Muscle layer of colon (tissue), 2 donors: ENCODE measurements at regions not wholly inside any gene's neighbourhood (a gene's known extent, or its start where the extent isn't known, plus 50 kb on each side); places are given as distances from the start of the nearest gene placed in this dataset.
"Not testable (repeated sequence)": the region's sequence is repeated elsewhere in the genome, so short reads cannot be mapped to it uniquely, and the experiment has no call there.

Source experiments
- H3K27ac ChIP-seq: one replicate; pipeline ENCODE4 v1.7.0; 2013; ENCODE audit warnings: low read depth, mild to moderate bottlenecking, low read length, moderate library complexity
- H3K27me3 ChIP-seq, 2 donors: one replicate each; pipeline ENCODE4 v1.7.0; 2013; ENCODE audit warnings: low read length in 2 of 2, mild to moderate bottlenecking in 2 of 2; ENCODE audit not compliant: insufficient read depth in 2 of 2, control insufficient read depth in 1 of 2
- H3K36me3 ChIP-seq: one replicate; pipeline ENCODE4 v1.7.0; 2013; ENCODE audit warnings: mild to moderate bottlenecking, low read length; ENCODE audit not compliant: insufficient read depth
- H3K4me1 ChIP-seq: one replicate; pipeline ENCODE4 v1.7.0; 2013; ENCODE audit warnings: mild to moderate bottlenecking, low read length; ENCODE audit not compliant: insufficient read depth
- H3K4me3 ChIP-seq, 2 donors: one replicate each; pipeline ENCODE4 v1.7.0; 2013; ENCODE audit warnings: low read length in 2 of 2, low read depth in 1 of 2, mild to moderate bottlenecking in 1 of 2, moderate library complexity in 1 of 2
- H3K9ac ChIP-seq: one replicate; pipeline ENCODE4 v1.7.0; 2013; ENCODE audit warnings: low read length
- H3K9me3 ChIP-seq: one replicate; pipeline ENCODE4 v1.7.0; 2013; ENCODE audit warnings: mild to moderate bottlenecking, low read length
- donor health status: abdominal sarcoma.
- donor health status: Adenocarcinoma of cecum.

- Histone ChIP-seq H3K9ac (no peak overlapping the region), H3K9me3 (no peaks in the 10 kb centered on the region), H3K4me1 (peaks cover 5% of the 10 kb centered on the region), H3K36me3 (no peaks in the 10 kb centered on the region), H3K27ac (no peak overlapping the region), H3K4me3 (no peak overlapping the region), H3K27me3 (no peaks in the 10 kb centered on the region)
Observed at GRCh38 chr21:19537116-19537515, 1133.5 kb upstream of the TMPRSS15 start.

- no peaks in the 10 kb centered on the region for H3K9me3 ChIP-seq
- H3K4me3 ChIP-seq, result no peak overlapping the region
- H3K27me3 ChIP-seq, result no peaks in the 10 kb centered on the region
- peaks cover 5% of the 10 kb centered on the region for H3K4me1 ChIP-seq
- H3K36me3 ChIP-seq, result no peaks in the 10 kb centered on the region
- H3K27ac ChIP-seq, result no peak overlapping the region
- H3K9ac ChIP-seq, result no peak overlapping the region
Observed at GRCh38 chr21:19540287-19540686, 1136.7 kb upstream of the TMPRSS15 start.

- Histone ChIP-seq H3K36me3 (no peaks in the 10 kb centered on the region), H3K27ac (no peak overlapping the region)
Observed at GRCh38 chr21:19541602-19542001, 1138.0 kb upstream of the TMPRSS15 start.

GRCh38 chr21:19544493-19544892, 1140.9 kb upstream of the TMPRSS15 start:
- H3K4me1 ChIP-seq, H3K4me3 ChIP-seq, H3K27me3 ChIP-seq, H3K9me3 ChIP-seq, H3K36me3 ChIP-seq, H3K27ac ChIP-seq, H3K9ac ChIP-seq: not testable (repeated sequence)

More at GRCh38 chr21:19541602-19542001, 1138.0 kb upstream of the TMPRSS15 start:
- Histone ChIP-seq H3K9ac (no peak overlapping the region), H3K9me3 (no peaks in the 10 kb centered on the region), H3K27me3 (no peaks in the 10 kb centered on the region), H3K4me3 (no peak overlapping the region), H3K4me1 (peaks cover 5% of the 10 kb centered on the region)

- H3K4me1 ChIP-seq, result no peaks in the 10 kb centered on the region
- no peaks in the 10 kb centered on the region for H3K27me3 ChIP-seq
- H3K27ac ChIP-seq, result no peak overlapping the region
- no peak overlapping the region for H3K9ac ChIP-seq
- no peak overlapping the region for H3K4me3 ChIP-seq
- H3K9me3 ChIP-seq, result no peaks in the 10 kb centered on the region
- H3K36me3 ChIP-seq, result no peaks in the 10 kb centered on the region
Observed at GRCh38 chr21:19547951-19548840, 1144.6 kb upstream of the TMPRSS15 start.

- Histone ChIP-seq H3K27me3 (no peaks in the 10 kb centered on the region), H3K36me3 (no peaks in the 10 kb centered on the region), H3K9ac (no peak overlapping the region), H3K9me3 (no peaks in the 10 kb centered on the region), H3K27ac (no peak overlapping the region), H3K4me1 (no peaks in the 10 kb centered on the region), H3K4me3 (no peak overlapping the region)
Observed at GRCh38 chr21:19553919-19554615, 1150.5 kb upstream of the TMPRSS15 start.

GRCh38 chr21:19557046-19557445, 1153.5 kb upstream of the TMPRSS15 start:
- Histone ChIP-seq H3K9me3 (no peaks in the 10 kb centered on the region), H3K27ac (no peak overlapping the region), H3K27me3 (no peaks in the 10 kb centered on the region), H3K36me3 (no peaks in the 10 kb centered on the region), H3K4me3 (no peak overlapping the region), H3K9ac (no peak overlapping the region), H3K4me1 (no peaks in the 10 kb centered on the region)

- Histone ChIP-seq H3K36me3 (no peaks in the 10 kb centered on the region), H3K27me3 (no peaks in the 10 kb centered on the region), H3K4me1 (no peaks in the 10 kb centered on the region), H3K9ac (no peak overlapping the region), H3K4me3 (no peak overlapping the region), H3K9me3 (no peaks in the 10 kb centered on the region), H3K27ac (no peak overlapping the region)
Observed at GRCh38 chr21:19557488-19557887, 1153.9 kb upstream of the TMPRSS15 start.

- H3K27me3 ChIP-seq, result no peaks in the 10 kb centered on the region
- no peaks in the 10 kb centered on the region for H3K9me3 ChIP-seq
- H3K9ac ChIP-seq, result no peak overlapping the region
- no peak overlapping the region for H3K27ac ChIP-seq
- no peak overlapping the region for H3K4me3 ChIP-seq
- H3K4me1 ChIP-seq, result no peaks in the 10 kb centered on the region
- no peaks in the 10 kb centered on the region for H3K36me3 ChIP-seq
Observed at GRCh38 chr21:19565587-19565986, 1162.0 kb upstream of the TMPRSS15 start.

GRCh38 chr21:19566975-19567374, 1163.4 kb upstream of the TMPRSS15 start:
- Histone ChIP-seq H3K9ac (no peak overlapping the region), H3K4me3 (no peak overlapping the region)

GRCh38 chr21:19577381-19577780, 1173.8 kb upstream of the TMPRSS15 start:
- Histone ChIP-seq H3K4me3 (no peak overlapping the region), H3K27me3 (no peaks in the 10 kb centered on the region), H3K36me3 (no peaks in the 10 kb centered on the region), H3K27ac (no peak overlapping the region), H3K4me1 (no peaks in the 10 kb centered on the region), H3K9me3 (no peaks in the 10 kb centered on the region), H3K9ac (no peak overlapping the region)

More at GRCh38 chr21:19566975-19567374, 1163.4 kb upstream of the TMPRSS15 start:
- H3K4me1 ChIP-seq, result no peaks in the 10 kb centered on the region
- H3K9me3 ChIP-seq, result no peaks in the 10 kb centered on the region
- H3K27ac ChIP-seq, result no peak overlapping the region
- H3K36me3 ChIP-seq, result no peaks in the 10 kb centered on the region
- no peaks in the 10 kb centered on the region for H3K27me3 ChIP-seq
